ENCODE measurements at regions not wholly inside any gene's neighbourhood (a gene's known extent, or its start where the extent isn't known, plus 50 kb on each side); places are given as distances from the start of the nearest gene placed in this dataset.

DNA sequence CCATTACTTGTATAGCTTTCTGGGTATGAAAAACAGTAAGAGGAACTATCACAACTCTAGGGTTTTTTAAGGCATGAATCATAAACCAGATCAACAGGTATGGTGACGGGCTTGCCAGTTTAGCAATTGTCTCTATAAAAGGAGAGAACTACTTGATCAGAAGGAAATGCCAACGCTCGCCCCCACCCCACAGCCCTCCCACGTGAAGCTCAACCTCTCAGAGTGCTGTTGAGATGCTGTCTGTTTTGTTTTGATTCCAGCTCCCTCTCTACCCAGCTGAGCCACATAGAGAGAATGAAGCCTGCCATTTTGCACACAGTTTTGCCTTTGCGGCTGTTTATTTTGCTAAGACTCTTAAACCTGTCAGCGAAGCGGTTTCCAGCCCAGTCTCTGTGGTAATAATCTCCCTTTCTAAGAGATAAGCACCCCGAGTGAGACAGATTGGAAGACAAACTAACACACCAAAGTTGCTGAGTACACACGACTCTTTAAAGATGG lies 257.9 kb upstream of the ANKRD55 start:
- TF ChIP-seq, protein P1, sequence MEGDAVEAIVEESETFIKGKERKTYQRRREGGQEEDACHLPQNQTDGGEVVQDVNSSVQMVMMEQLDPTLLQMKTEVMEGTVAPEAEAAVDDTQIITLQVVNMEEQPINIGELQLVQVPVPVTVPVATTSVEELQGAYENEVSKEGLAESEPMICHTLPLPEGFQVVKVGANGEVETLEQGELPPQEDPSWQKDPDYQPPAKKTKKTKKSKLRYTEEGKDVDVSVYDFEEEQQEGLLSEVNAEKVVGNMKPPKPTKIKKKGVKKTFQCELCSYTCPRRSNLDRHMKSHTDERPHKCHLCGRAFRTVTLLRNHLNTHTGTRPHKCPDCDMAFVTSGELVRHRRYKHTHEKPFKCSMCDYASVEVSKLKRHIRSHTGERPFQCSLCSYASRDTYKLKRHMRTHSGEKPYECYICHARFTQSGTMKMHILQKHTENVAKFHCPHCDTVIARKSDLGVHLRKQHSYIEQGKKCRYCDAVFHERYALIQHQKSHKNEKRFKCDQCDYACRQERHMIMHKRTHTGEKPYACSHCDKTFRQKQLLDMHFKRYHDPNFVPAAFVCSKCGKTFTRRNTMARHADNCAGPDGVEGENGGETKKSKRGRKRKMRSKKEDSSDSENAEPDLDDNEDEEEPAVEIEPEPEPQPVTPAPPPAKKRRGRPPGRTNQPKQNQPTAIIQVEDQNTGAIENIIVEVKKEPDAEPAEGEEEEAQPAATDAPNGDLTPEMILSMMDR (conservative IDR thresholded peaks at IDR 0.05; ENCODE audit: low read depth, low read length) = no peak
- TF ChIP-seq EZH2 (IDR thresholded peaks at IDR 0.05; ENCODE audit: borderline replicate concordance, low read depth, low read length, poor library complexity, severe bottlenecking) = no peak
